Stimulated activated naive B cell treated with anti-CD40 and anti-IgM and Interleukin-4, amounts not matched to agents 10 μg/mL and 1 μg/mL and 100 μg/mL, for 72 hours (primary cell): ENCODE measurements at regions not wholly inside any gene's neighbourhood (a gene's known extent, or its start where the extent isn't known, plus 50 kb on each side); places are given as distances from the start of the nearest gene placed in this dataset.

Source experiments
- ATAC-seq, 2 donors: fragments of 150-1000 bp; cut with Tn5 transposase; replicated peaks; 2 replicates each; pipeline ENCODE4 v1.10.0; 2021; ENCODE audit warnings: moderate library complexity in 1 of 2
- DNase-seq: peaks from one replicate; pipeline ENCODE4 v3.0.0; 2021
- H3K27ac Mint-ChIP-seq: one replicate; pipeline ENCODE4 v1.8.0; 2022; ENCODE audit warnings: mild to moderate bottlenecking, mixed read lengths
- H3K27me3 Mint-ChIP-seq, 2 donors: one replicate each; pipeline ENCODE4 v1.8.0; 2022; ENCODE audit warnings: mixed read lengths in 2 of 2
- H3K36me3 Mint-ChIP-seq, 2 donors: one replicate each; pipeline ENCODE4 v1.8.0; 2022; ENCODE audit warnings: mixed read lengths in 2 of 2, mild to moderate bottlenecking in 1 of 2
- H3K4me1 Mint-ChIP-seq, 2 donors: one replicate each; pipeline ENCODE4 v1.8.0; 2022; ENCODE audit warnings: mixed read lengths in 2 of 2, mild to moderate bottlenecking in 1 of 2
- H3K4me3 Mint-ChIP-seq, 2 donors: one replicate each; pipeline ENCODE4 v1.8.0; 2022; ENCODE audit warnings: mild to moderate bottlenecking in 2 of 2, mixed read lengths in 2 of 2, moderate library complexity in 1 of 2
- H3K9me3 Mint-ChIP-seq, 2 donors: one replicate each; pipeline ENCODE4 v1.8.0; 2022; ENCODE audit warnings: mixed read lengths in 2 of 2, mild to moderate bottlenecking in 1 of 2

DNA sequence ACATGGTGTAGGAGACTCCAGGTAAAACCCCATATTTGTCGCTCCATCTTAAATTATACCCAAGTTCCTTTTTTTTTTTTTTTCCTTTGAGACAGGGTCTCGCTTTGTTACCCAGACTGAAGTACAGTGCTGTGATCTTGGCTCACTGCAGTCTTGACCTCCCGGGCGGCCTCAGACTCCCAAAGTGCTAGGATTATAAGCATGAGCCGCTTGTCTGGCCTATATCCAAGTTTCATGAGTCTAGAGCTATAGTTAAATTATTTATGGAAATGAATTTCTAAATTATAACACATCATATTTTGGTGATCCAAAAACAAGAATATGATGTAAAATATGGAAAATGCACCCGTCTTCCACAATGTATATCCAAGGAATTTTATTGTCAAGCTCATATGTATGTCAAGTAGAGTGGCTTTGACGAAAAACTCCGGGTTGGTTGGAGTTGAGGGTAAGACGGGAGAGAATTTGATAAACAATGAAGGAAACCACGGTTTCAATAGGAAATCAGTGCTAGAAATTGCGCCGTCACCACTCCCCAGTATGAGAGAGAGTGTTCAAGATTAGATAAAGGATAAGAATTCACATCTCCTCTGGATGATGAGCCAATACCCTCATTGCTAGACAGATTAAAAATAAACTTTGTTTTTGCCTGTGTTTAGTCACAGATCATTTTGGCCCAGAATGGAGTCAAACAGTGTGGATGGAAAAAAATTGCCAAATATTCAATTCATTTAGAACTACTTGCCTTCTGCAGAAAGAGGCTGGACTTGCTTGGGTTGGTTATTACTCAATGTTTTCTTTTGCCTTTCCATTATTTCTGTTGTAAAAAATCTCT lies 209.2 kb upstream of the NR2F2 start:
- H3K36me3 Mint-ChIP-seq: no peaks in the 10 kb centered on the region
- H3K9me3 Mint-ChIP-seq: peaks cover 0 to 5% of the 10 kb centered on the region in 2 donors
- no peak overlapping the region for H3K4me3 Mint-ChIP-seq
- no peaks in the 10 kb centered on the region for H3K27me3 Mint-ChIP-seq
- ATAC-seq (no peak), DNase-seq (no peak)
- H3K27ac Mint-ChIP-seq: no peak overlapping the region
- H3K4me1 Mint-ChIP-seq: no peaks in the 10 kb centered on the region

DNA sequence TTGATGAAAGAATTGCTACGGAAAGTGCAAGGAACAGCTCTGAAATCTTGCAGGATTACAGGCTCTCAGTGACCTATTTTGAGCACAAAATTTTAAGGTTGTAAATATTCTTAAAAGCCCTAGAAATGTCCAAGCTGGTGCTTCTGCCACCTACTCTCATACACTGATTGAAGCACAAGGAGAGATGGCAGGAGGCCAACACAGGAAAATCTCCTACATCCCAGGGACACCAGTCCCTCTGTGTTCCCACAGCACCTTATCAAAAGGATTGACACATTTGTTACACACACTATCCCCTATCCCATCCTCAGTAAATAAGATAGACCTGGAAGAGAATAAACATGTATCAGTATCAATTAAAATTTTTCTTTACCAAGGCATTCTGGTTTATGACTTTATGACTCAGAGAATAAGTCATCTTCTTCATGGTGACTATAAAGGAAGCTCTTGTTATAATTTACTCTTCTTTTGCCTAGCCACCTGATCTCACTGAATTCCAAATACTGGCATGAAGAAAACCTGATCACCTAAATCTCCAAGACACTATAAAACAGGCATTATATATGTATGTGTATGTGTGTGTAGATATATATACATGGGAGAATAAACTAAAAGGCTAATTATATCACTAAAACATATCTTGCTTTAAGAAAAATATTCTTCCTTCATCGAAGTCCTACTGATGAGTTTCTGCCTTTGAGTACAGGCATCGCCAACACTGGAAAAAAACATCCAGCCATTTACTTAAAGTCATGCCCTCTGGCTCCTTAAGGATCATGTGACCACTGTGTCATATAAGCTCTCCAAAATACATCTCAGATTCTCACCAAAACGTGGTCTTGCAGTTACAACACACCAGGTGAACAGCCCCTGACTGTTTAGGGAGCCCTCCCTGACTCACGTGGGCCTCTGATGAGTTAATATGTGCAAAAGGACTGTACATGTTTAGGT lies 208.1 kb upstream of the NR2F2 start:
- H3K4me3 Mint-ChIP-seq: no peak overlapping the region
- no peak for DNase-seq
- no peaks in the 10 kb centered on the region for H3K4me1 Mint-ChIP-seq
- H3K27ac Mint-ChIP-seq: no peak overlapping the region
- ATAC-seq: no peak
- peaks cover 6 to 7% of the 10 kb centered on the region in 2 donors for H3K9me3 Mint-ChIP-seq
- H3K27me3 Mint-ChIP-seq: no peaks in the 10 kb centered on the region
- no peaks in the 10 kb centered on the region for H3K36me3 Mint-ChIP-seq

DNA sequence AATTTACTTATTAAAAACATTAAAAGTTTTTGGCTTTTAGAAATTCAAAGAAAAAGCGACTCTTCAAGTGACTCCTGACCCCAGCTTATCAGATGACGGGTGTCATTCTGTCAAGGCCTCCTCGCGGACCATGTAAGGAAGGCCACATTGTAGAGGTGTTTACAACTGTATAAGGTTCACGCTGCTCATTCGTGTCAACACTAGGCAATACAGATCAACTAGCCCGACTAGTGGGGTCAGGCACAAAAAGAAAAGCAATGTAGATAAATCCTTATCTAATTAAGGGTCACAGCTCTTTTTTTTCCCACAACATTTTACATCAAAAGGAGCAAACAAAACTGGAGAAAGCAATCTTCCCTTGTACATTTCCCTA lies 207.5 kb upstream of the NR2F2 start:
- Mint-ChIP-seq H3K36me3 (no peaks in the 10 kb centered on the region), H3K27me3 (no peaks in the 10 kb centered on the region), H3K4me3 (no peak overlapping the region), H3K4me1 (no peaks in the 10 kb centered on the region), H3K9me3 (peaks cover 6 to 7% of the 10 kb centered on the region in 2 donors), H3K27ac (no peak overlapping the region)
- DNase-seq (no peak), ATAC-seq (no peak)

GRCh38 chr15:96123630-96124187 lies 206.8 kb upstream of the NR2F2 start:
- Mint-ChIP-seq H3K9me3 (peaks cover 6 to 7% of the 10 kb centered on the region in 2 donors), H3K4me1 (no peaks in the 10 kb centered on the region), H3K27me3 (no peaks in the 10 kb centered on the region), H3K4me3 (no peak overlapping the region), H3K27ac (no peak overlapping the region), H3K36me3 (no peaks in the 10 kb centered on the region)
- ATAC-seq (no peak), DNase-seq (no peak)

GRCh38 chr15:96124436-96124835 lies 206.1 kb upstream of the NR2F2 start:
- Mint-ChIP-seq H3K36me3 (no peaks in the 10 kb centered on the region), H3K27me3 (no peaks in the 10 kb centered on the region), H3K4me3 (no peak overlapping the region), H3K27ac (no peak overlapping the region), H3K9me3 (peaks cover 6 to 7% of the 10 kb centered on the region in 2 donors), H3K4me1 (no peaks in the 10 kb centered on the region)
- no peak for ATAC-seq
- no peak for DNase-seq

GRCh38 chr15:96125721-96126415 lies 204.6 kb upstream of the NR2F2 start:
- Mint-ChIP-seq H3K36me3 (no peaks in the 10 kb centered on the region), H3K4me1 (no peaks in the 10 kb centered on the region), H3K4me3 (no peak overlapping the region), H3K27ac (no peak overlapping the region), H3K27me3 (no peaks in the 10 kb centered on the region), H3K9me3 (peaks cover 5 to 6% of the 10 kb centered on the region in 2 donors)
- DNase-seq (no peak), ATAC-seq (no peak)

DNA sequence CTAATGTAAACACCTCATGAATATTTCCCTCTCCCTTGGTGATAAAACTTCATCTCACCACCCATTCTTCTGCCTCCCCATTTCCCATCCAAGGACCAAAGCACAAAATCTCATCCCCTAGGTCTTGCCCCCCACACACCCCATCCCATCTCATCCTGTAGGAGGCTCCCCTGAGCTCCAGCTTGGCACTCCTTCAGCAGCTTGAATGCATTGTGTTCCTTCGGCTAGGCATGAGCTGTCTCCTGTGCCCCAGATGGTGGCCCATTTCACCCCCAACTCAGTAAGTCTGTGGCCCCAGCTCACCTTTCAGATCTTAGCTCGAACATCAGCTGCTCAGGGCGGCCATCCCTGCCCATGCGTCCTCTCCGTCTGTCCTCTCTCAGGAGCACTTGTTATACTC lies 203.6 kb upstream of the NR2F2 start:
- Mint-ChIP-seq H3K27ac (no peak overlapping the region), H3K27me3 (no peaks in the 10 kb centered on the region), H3K4me1 (no peaks in the 10 kb centered on the region), H3K9me3 (peaks cover 5 to 6% of the 10 kb centered on the region in 2 donors), H3K36me3 (no peaks in the 10 kb centered on the region), H3K4me3 (no peak overlapping the region)
- DNase-seq (no peak), ATAC-seq (no peak)

- H3K4me1 Mint-ChIP-seq: no peaks in the 10 kb centered on the region
- no peak for ATAC-seq
- no peaks in the 10 kb centered on the region for H3K36me3 Mint-ChIP-seq
- H3K27ac Mint-ChIP-seq: no peak overlapping the region
- peaks cover 4 to 6% of the 10 kb centered on the region in 2 donors for H3K9me3 Mint-ChIP-seq
- H3K4me3 Mint-ChIP-seq: no peak overlapping the region
- no peak for DNase-seq
- no peaks in the 10 kb centered on the region for H3K27me3 Mint-ChIP-seq
Observed at GRCh38 chr15:96130734-96131133, 199.8 kb upstream of the NR2F2 start.

DNA sequence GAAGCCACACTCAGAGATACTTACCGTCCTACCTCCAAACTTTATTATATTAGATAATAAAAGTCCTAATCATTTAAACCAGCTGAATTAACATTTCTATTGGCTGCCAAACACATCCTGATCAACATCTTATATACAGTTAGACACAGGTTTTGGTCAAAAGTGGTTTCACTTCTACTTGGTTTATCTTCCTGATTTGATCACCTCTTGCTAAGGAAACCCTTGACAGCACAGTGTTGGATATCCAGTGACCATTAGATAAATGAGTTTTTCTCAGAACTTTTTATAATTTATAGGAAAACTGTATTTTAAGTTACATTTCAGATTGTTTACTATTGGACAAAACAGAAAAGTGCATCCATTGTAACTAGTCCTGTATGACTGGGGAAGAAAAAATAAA lies 198.4 kb upstream of the NR2F2 start:
- Mint-ChIP-seq H3K4me3 (no peak overlapping the region), H3K27me3 (no peaks in the 10 kb centered on the region), H3K27ac (no peak overlapping the region), H3K36me3 (no peaks in the 10 kb centered on the region), H3K9me3 (peaks cover 2 to 4% of the 10 kb centered on the region in 2 donors), H3K4me1 (no peaks in the 10 kb centered on the region)
- ATAC-seq (no peak), DNase-seq (no peak)

DNA sequence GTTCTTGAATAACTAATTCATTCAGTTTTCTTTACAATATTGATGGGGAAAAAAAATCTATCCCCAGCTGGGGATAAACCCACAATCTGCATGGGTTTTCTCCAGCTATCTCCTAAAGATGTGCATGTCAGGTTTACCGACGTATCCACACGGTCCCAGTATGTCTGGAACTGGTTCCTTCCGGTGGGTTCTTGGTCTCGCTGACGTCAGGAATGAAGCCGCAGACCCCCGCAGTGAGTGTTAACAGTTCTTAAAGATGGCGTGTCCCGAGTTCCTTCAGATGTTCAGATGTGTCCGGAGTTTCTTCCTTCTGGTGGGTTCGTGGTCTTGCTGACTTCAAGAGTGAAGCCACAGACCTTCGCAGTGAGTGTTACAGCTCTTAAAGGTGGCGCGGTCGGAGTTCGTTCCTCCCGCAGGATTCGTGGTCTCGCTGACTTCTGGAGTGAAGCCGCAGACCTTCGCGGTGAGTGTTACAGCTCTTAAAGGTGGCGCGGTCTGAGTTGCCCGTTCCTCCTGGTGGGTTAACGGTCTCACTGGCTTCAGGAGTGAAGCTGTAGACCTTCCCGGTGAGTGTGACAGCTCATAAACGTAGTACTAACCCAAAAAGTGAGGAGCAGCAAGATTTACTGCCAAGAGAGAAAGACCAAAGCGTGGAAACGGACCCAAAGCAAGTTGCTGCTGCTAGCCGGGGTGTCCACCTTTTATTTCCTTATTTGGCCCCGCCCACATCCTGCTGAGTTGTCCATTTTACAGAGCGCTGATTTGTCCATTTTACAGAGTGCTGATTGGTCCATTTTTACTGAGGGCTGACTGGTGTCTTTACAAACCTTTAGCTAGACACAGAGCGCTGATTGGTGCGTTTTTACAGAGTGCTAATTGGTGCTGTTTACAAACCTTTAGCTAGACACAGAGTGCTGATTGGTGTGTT lies 195.1 kb upstream of the NR2F2 start:
- Mint-ChIP-seq H3K9me3 (peaks cover 9 to 14% of the 10 kb centered on the region in 2 donors), H3K27me3 (no peaks in the 10 kb centered on the region), H3K4me1 (no peaks in the 10 kb centered on the region), H3K36me3 (no peaks in the 10 kb centered on the region), H3K27ac (no peak overlapping the region), H3K4me3 (no peak overlapping the region)
- DNase-seq (no peak), ATAC-seq (no peak)

DNA sequence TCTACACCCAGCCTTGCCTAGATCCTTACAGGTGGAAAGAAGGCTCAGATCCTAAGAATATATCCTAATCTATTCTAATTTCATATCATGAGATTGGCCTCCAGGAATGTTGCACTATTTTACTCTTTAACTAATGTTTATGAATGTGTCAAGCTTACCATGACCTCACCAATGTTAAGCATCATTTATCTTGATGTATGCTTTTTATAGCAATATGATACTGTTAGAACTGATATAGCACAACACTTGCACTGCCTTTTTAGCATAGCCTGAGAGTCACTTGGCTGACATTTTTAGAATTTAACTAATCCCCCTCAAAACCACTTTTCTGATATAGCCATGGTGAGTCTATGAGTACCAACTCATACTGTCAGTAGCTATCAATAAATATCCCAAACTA lies 191.5 kb upstream of the NR2F2 start:
- no peak for ATAC-seq
- DNase-seq: no peak
- Mint-ChIP-seq H3K36me3 (no peaks in the 10 kb centered on the region), H3K27me3 (no peaks in the 10 kb centered on the region), H3K9me3 (peaks cover 11 to 25% of the 10 kb centered on the region in 2 donors), H3K4me3 (no peak overlapping the region), H3K4me1 (no peaks in the 10 kb centered on the region), H3K27ac (no peak overlapping the region)

GRCh38 chr15:96142498-96142897 lies 188.0 kb upstream of the NR2F2 start:
- no peaks in the 10 kb centered on the region for H3K36me3 Mint-ChIP-seq
- H3K27me3 Mint-ChIP-seq: no peaks in the 10 kb centered on the region
- H3K27ac Mint-ChIP-seq: no peak overlapping the region
- no peak overlapping the region for H3K4me3 Mint-ChIP-seq
- ATAC-seq: no peak
- H3K9me3 Mint-ChIP-seq: peaks cover 6 to 19% of the 10 kb centered on the region in 2 donors
- H3K4me1 Mint-ChIP-seq: no peaks in the 10 kb centered on the region
- no peak for DNase-seq

DNA sequence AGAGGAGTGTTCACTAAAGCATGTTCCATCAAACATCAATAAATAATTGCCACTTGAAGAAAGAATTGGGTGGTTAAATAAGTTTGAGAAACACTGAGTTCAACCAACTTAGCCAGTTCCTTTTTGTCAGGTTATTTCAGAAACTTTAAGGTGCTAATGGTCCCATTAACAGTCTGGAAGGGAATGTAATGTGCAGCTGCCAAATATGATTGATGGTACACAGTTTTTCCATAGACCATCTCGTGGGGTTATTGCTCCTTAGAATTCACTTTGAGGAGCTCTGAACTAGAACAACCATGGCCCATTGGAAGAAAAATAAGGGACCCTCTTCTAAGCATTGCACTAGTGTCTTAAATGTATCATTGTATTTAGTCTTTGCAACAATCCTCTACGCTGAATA lies 185.8 kb upstream of the NR2F2 start:
- ATAC-seq (no peak), DNase-seq (no peak)
- H3K4me3 Mint-ChIP-seq: no peak overlapping the region
- H3K36me3 Mint-ChIP-seq: no peaks in the 10 kb centered on the region
- no peaks in the 10 kb centered on the region for H3K4me1 Mint-ChIP-seq
- no peaks in the 10 kb centered on the region for H3K27me3 Mint-ChIP-seq
- no peak overlapping the region for H3K27ac Mint-ChIP-seq
- peaks cover 6 to 15% of the 10 kb centered on the region in 2 donors for H3K9me3 Mint-ChIP-seq
